ENCODE measurements at regions not wholly inside any gene's neighbourhood (a gene's known extent, or its start where the extent isn't known, plus 50 kb on each side); places are given as distances from the start of the nearest gene placed in this dataset.

- DNase-seq (ENCODE audit: low read depth): no peak
These were observed 80.1 kb upstream of the SDK2 start for GRCh38 chr17:73724341-73724740.

- DNase-seq (ENCODE audit: low read depth): no peak
These were observed 80.7 kb upstream of the SDK2 start for GRCh38 chr17:73724990-73725389.

- no peak for DNase-seq (ENCODE audit: low read depth)
These were observed 81.7 kb upstream of the SDK2 start for GRCh38 chr17:73725794-73726515.

GRCh38 chr17:73727941-73728340, 83.7 kb upstream of the SDK2 start:
- no peak for DNase-seq (ENCODE audit: low read depth)

GRCh38 chr17:73729101-73729500, 84.9 kb upstream of the SDK2 start:
- no peak for DNase-seq (ENCODE audit: low read depth)

- no peak for DNase-seq (ENCODE audit: low read depth)
These were observed 87.5 kb upstream of the SDK2 start for GRCh38 chr17:73731733-73732132.

GRCh38 chr17:73733517-73733916, 89.3 kb upstream of the SDK2 start:
- DNase-seq (ENCODE audit: low read depth): no peak

GRCh38 chr17:73735245-73735644, 91.0 kb upstream of the SDK2 start:
- DNase-seq (ENCODE audit: low read depth): no peak

GRCh38 chr17:73738751-73739575, 94.7 kb upstream of the SDK2 start:
- DNase-seq (ENCODE audit: low read depth): no peak

- DNase-seq (ENCODE audit: low read depth): no peak
These were observed 96.1 kb upstream of the SDK2 start for GRCh38 chr17:73740370-73740769.

- DNase-seq (ENCODE audit: low read depth): no peak
These were observed 98.7 kb upstream of the SDK2 start for GRCh38 chr17:73742948-73743381.

- no peak for DNase-seq (ENCODE audit: low read depth)
These were observed 99.4 kb upstream of the SDK2 start for GRCh38 chr17:73743518-73744201.

- no peak for DNase-seq (ENCODE audit: low read depth)
These were observed 100.2 kb upstream of the SDK2 start for GRCh38 chr17:73744411-73744810.

GRCh38 chr17:73746314-73747073, 102.2 kb upstream of the SDK2 start:
- no peak for DNase-seq (ENCODE audit: low read depth)

GRCh38 chr17:73747221-73748002, 103.2 kb upstream of the SDK2 start:
- no peak for DNase-seq (ENCODE audit: low read depth)

- no peak for DNase-seq (ENCODE audit: low read depth)
These were observed 104.3 kb upstream of the SDK2 start for GRCh38 chr17:73748508-73748907.

GRCh38 chr17:73749337-73749823, 105.1 kb upstream of the SDK2 start:
- no peak for DNase-seq (ENCODE audit: low read depth)

GRCh38 chr17:73749928-73750605, 105.8 kb upstream of the SDK2 start:
- no peak for DNase-seq (ENCODE audit: low read depth)

- DNase-seq (ENCODE audit: low read depth): no peak
These were observed 106.7 kb upstream of the SDK2 start for GRCh38 chr17:73750975-73751374.

- DNase-seq (ENCODE audit: low read depth): no peak
These were observed 109.7 kb upstream of the SDK2 start for GRCh38 chr17:73753751-73754496.

Measured in stimulated activated CD8-positive, alpha-beta memory T cell treated with anti-CD3 and anti-CD28 coated beads, Interleukin-15, amount 100 ng/mL, for 1 hour (primary cell).